Aorta (tissue), 5 donors: ENCODE measurements at regions not wholly inside any gene's neighbourhood (a gene's known extent, or its start where the extent isn't known, plus 50 kb on each side); places are given as distances from the start of the nearest gene placed in this dataset.

Experiments used
- ATAC-seq: fragments of 200-7000 bp; cut with Tn5 transposase; one replicate; pipeline ENCODE4 v1.9.1; 2022; ENCODE audit warnings: moderate library complexity; ENCODE audit not compliant: low FRiP score
- DNase-seq, 2 donors: peaks; one replicate each; pipeline ENCODE4 v3.0.0-alpha.2; 2020
- H3K27ac ChIP-seq, 2 donors: one replicate each; pipeline ENCODE4 v1.5.1; 2013; ENCODE audit warnings: low read length in 2 of 2, mild to moderate bottlenecking in 2 of 2, moderate library complexity in 2 of 2, control low read depth in 1 of 2, inconsistent platforms in 1 of 2, low read depth in 1 of 2
- H3K27me3 ChIP-seq, 2 donors: one replicate each; pipeline ENCODE4 v1.6.1; 2013; ENCODE audit warnings: control low read depth in 1 of 2, low read length in 1 of 2, mild to moderate bottlenecking in 1 of 2, moderate library complexity in 1 of 2; ENCODE audit not compliant: insufficient read depth in 2 of 2, control insufficient read depth in 1 of 2
- H3K36me3 ChIP-seq, 2 donors: one replicate each; pipeline ENCODE4 v1.6.1; 2013; ENCODE audit warnings: control low read depth in 1 of 2, low read length in 1 of 2, mild to moderate bottlenecking in 1 of 2; ENCODE audit not compliant: insufficient read depth in 2 of 2, control insufficient read depth in 1 of 2
- H3K4me1 ChIP-seq, 2 donors: one replicate each; pipeline ENCODE4 v1.6.1; 2013; ENCODE audit warnings: low read length in 2 of 2, control low read depth in 1 of 2, mild to moderate bottlenecking in 1 of 2, moderate library complexity in 1 of 2; ENCODE audit not compliant: insufficient read depth in 2 of 2, control insufficient read depth in 1 of 2
- H3K4me3 ChIP-seq, 2 donors: one replicate each; pipeline ENCODE4 v1.5.1; 2013; ENCODE audit warnings: low read length in 2 of 2, control low read depth in 1 of 2, mild to moderate bottlenecking in 1 of 2
- H3K9me3 ChIP-seq: one replicate; pipeline ENCODE4 v1.6.1; 2013; ENCODE audit warnings: mild to moderate bottlenecking, low read length; ENCODE audit not compliant: control insufficient read depth
- WGBS, 2 donors: extraction: QIAGEN DNeasy Blood & Tissue Kit; methylation state at CpG; one replicate each; pipeline ENCODE4 v1.1.7; 2013; 5-methylcytosine and 5-hydroxymethylcytosine counted together
- intact Hi-C, 2 donors: fragments of 100-400 bp; cut with DNase I; formaldehyde crosslinking; loops; one replicate each; pipeline versions ENCODE4 v1.14.2 to v1.15.0; 2022
- donor health status: healthy with polysubstance abuse.
- donor health status: Bipolar disorder and iron deficiency.
- donor health status: DM: no; HTN: no; CAD: no.
- donor health status: DM: no; HTN: no; CAD: no.
- donor health status: DM: yes; HTN: yes; CAD: no.

DNA sequence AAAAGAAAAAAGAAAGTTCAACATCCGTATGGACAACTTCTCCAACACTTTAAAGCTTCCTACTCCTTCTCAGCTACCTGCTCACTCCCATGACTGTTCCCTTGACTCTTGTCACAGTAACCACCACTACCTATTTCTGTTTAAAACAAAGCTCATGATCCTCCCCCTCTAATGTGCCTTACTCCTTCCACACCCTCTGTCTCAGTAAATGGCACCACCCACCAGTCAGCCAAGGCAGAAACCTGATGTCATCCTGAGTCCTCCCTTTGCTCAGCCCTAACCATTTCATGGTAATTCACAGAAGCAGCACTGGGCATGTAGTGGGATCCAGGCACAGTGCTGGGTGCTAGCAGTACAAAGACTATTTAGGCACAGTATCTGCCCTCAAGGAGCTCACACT lies 63.0 kb upstream of the PPM1J start:
- H3K9me3 ChIP-seq = no peaks in the 10 kb centered on the region
- intact Hi-C loops = no loop called here
- H3K4me3 ChIP-seq = no peak overlapping the region
- DNase-seq = peak in 1 of 2 donors; percentile 3
- H3K4me1 ChIP-seq = no peaks in the 10 kb centered on the region
- H3K36me3 ChIP-seq = no peaks in the 10 kb centered on the region
- ATAC-seq = no peak
- 58 to 67% methylated on average over 1 of the region's 1 CpG for WGBS, 2 donors
- H3K27ac ChIP-seq = no peak overlapping the region
- no peaks in the 10 kb centered on the region for H3K27me3 ChIP-seq

DNA sequence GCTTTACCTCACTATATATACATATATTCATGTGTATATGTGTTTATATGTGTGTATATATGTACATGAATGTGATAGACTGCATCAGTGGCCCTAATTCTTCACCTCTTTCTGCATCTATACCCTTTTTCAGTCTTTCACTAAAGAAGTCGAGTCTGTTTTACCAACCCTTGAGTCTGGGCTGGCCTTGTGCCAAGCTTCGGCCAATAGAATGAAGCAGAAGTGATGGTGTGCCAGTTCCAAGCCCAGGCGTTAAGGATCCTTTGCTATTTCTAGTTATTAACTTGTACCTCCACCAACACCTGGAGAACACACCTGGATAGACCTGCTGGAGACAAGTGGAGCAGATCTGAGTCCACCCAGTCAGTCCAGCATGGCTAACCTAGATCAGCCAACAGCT lies 61.6 kb upstream of the PPM1J start:
- no peak for ATAC-seq
- intact Hi-C loops = no loop called here
- H3K4me1 ChIP-seq = no peaks in the 10 kb centered on the region
- 43 to 59% methylated on average over 3 of the region's 3 CpGs for WGBS, 2 donors
- no peaks in the 10 kb centered on the region for H3K36me3 ChIP-seq
- H3K9me3 ChIP-seq = no peaks in the 10 kb centered on the region
- H3K27me3 ChIP-seq = no peaks in the 10 kb centered on the region
- peak in 1 of 2 donors; percentile 22 for DNase-seq
- no peak overlapping the region for H3K27ac ChIP-seq
- H3K4me3 ChIP-seq = no peak overlapping the region

DNA sequence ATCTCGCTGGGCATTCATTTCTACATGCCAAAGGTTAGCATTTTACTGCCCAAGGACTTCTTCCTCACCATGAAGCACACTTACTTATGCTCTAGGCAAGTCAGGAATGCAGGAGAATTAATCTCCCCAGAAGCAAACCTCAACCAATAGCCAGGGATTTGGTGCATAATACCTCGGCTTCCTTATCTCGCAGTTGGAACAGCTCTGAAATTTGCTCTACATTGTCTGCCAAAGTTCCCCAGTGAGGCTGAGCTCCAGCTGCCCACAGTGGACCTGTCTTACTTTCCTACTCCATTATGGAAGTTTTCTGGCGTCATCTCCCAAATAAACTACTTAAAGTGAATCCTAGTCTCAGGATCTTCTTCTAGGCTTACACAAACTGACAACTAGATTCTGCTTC lies 57.6 kb upstream of the PPM1J start:
- Histone ChIP-seq H3K4me1 (no peaks in the 10 kb centered on the region), H3K36me3 (no peaks in the 10 kb centered on the region), H3K27ac (no peak overlapping the region), H3K4me3 (no peak overlapping the region), H3K27me3 (no peaks in the 10 kb centered on the region), H3K9me3 (no peaks in the 10 kb centered on the region)
- ATAC-seq = no peak
- intact Hi-C loops = no loop called here
- no peak for DNase-seq
- 38% methylated on average over 4 of the region's 4 CpGs for WGBS, 2 donors

DNA sequence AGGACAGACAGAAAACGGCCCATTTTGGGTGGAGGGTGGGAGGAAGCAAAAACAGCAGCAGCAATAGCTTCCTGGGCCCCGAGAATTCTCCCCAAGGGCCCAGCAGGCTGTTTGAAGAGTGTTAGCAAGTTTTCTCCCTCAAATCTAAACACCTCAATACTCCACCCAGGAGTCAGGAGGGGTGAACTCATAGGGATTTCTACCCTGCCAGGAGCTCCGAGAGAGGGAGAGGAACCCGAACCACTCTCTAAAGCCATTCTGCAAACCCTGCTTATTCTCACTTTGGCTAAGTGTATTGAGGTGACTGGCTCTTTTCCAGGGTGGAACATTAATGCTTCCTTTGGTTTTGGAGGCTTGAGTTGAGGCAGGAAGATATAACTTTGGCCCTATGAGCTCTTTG lies 55.6 kb upstream of the PPM1J start:
- ATAC-seq = no peak
- 42 to 48% methylated on average over 4 of the region's 4 CpGs for WGBS, 2 donors
- Histone ChIP-seq H3K4me3 (no peak overlapping the region), H3K9me3 (no peaks in the 10 kb centered on the region), H3K4me1 (no peaks in the 10 kb centered on the region), H3K36me3 (no peaks in the 10 kb centered on the region), H3K27ac (no peak overlapping the region), H3K27me3 (no peaks in the 10 kb centered on the region)
- intact Hi-C loops = no loop called here
- no peak for DNase-seq

DNA sequence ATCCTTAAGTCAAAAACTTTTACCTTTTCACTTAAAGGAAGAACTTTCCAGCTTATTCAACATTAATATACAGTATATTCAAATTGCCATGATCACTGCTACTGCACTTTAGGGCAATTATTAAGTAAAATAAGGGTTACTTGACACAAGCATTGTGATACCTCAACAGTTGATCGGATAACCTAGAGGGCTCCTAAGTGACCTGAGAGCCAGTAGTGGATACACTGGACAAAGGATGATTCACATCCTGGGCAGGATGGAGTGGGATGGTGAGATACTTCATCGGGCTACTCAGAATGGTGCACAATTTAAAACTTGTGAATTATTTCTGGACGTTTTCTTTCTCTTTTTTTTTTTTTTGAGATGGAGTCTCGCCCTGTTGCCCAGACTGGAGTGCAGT lies 54.5 kb upstream of the PPM1J start:
- Histone ChIP-seq H3K27ac (no peak overlapping the region), H3K4me1 (no peaks in the 10 kb centered on the region), H3K4me3 (no peak overlapping the region), H3K9me3 (no peaks in the 10 kb centered on the region), H3K27me3 (no peaks in the 10 kb centered on the region), H3K36me3 (no peaks in the 10 kb centered on the region)
- intact Hi-C loops = no loop called here
- whole genome bisulfite sequencing, 2 donors = 68 to 78% methylated on average over 4 of the region's 4 CpGs
- no peak for DNase-seq
- no peak for ATAC-seq

DNA sequence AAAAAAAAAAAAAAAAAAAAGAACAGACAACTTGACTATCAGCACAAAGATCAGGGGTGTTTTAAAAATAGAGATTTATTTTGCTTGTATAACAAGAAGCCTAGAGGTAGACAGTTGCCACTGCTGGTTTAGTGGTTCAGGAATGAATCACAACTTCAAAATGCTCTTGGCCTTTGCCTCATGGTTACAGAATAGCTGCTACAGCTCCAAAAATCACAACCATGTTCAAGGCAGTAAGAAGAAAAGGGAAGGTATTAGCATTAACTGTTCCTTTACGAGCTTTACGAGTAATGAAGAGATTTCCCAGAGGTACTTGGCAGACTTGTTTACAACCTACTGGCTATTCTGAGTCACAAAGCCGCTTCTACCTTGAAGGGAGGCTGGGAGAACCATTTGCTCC lies 52.5 kb upstream of the PPM1J start:
- Histone ChIP-seq H3K27me3 (no peaks in the 10 kb centered on the region), H3K36me3 (no peaks in the 10 kb centered on the region), H3K4me3 (no peak overlapping the region), H3K27ac (no peak overlapping the region), H3K4me1 (no peaks in the 10 kb centered on the region), H3K9me3 (no peaks in the 10 kb centered on the region)
- WGBS, 2 donors = 91 to 93% methylated on average over 3 of the region's 3 CpGs
- ATAC-seq = no peak
- no peak for DNase-seq
- intact Hi-C loops = no loop called here
